ENCODE measurements at regions not wholly inside any gene's neighbourhood (a gene's known extent, or its start where the extent isn't known, plus 50 kb on each side); places are given as distances from the start of the nearest gene placed in this dataset.

DNA sequence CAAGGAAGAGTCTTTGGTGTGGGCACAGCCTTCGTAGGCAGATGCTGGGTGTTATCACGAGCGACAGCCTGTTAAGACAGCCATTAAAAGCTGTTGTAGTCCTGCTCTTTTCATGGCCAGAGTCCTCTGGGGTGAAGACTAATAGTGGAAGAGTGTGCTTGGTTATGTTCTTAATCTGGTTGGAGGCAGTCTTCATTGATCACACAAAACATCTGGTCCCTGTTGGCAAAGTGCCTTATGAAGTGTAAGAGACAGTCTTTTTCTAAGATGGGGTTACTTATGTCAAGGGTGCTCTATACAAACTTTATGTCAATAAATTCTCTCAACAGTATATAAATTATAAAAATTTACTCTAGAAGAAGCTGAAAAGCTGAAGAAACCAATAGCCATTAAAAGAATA is 280.4 kb downstream of the CAAP1 start:
- no peak for DNase-seq
- no peaks in the 10 kb centered on the region for H3K36me3 ChIP-seq (replicated peaks)
- no peak overlapping the region for H3K4me3 ChIP-seq (ENCODE audit: low read depth, low read length)
- TF ChIP-seq CTCF (IDR thresholded peaks at IDR 0.05; ENCODE audit: low read depth, low read length, missing control alignments): no peak
- H3K27ac ChIP-seq: no peak overlapping the region
- in situ Hi-C loops (cut with HindIII; ENCODE audit: low pct_ligation_motif_present, low sequenced_read_pairs): no loop called here
- H3K27me3 ChIP-seq (replicated peaks): no peaks in the 10 kb centered on the region

DNA sequence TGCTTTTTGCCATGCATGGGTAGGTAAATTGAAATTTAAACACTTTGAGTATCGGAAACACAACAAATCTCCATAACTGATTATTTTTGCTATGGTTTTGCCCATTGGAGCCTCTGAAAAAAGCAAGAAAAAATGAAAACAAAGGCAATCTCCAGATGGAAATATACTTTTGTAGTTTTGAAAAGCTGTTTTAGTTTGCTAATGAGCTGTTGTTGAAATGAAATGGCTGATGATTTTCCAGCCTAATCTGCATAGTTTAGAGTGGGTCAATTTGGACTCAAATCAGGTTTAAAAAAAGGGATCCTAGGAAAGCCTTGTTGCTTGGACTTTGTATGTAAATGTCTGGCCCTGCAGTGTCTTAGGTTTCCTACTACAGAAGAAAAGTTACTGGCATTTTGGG is 285.8 kb downstream of the CAAP1 start:
- no peak for DNase-seq
- Histone ChIP-seq H3K4me3 (ENCODE audit: low read depth, low read length) (no peak overlapping the region), H3K27me3 (replicated peaks) (no peaks in the 10 kb centered on the region), H3K27ac (no peak overlapping the region), H3K36me3 (replicated peaks) (no peaks in the 10 kb centered on the region)
- in situ Hi-C loops (cut with HindIII; ENCODE audit: low pct_ligation_motif_present, low sequenced_read_pairs): no loop called here
- no peak for TF ChIP-seq CTCF (IDR thresholded peaks at IDR 0.05; ENCODE audit: low read depth, low read length, missing control alignments)

GRCh38 chr9:26605367-26605766 is 287.2 kb downstream of the CAAP1 start:
- no peak for TF ChIP-seq CTCF (IDR thresholded peaks at IDR 0.05; ENCODE audit: low read depth, low read length, missing control alignments)
- Histone ChIP-seq H3K27ac (no peak overlapping the region), H3K4me3 (ENCODE audit: low read depth, low read length) (no peak overlapping the region), H3K27me3 (replicated peaks) (no peaks in the 10 kb centered on the region), H3K36me3 (replicated peaks) (no peaks in the 10 kb centered on the region)
- in situ Hi-C loops (cut with HindIII; ENCODE audit: low pct_ligation_motif_present, low sequenced_read_pairs): no loop called here
- no peak for DNase-seq

DNA sequence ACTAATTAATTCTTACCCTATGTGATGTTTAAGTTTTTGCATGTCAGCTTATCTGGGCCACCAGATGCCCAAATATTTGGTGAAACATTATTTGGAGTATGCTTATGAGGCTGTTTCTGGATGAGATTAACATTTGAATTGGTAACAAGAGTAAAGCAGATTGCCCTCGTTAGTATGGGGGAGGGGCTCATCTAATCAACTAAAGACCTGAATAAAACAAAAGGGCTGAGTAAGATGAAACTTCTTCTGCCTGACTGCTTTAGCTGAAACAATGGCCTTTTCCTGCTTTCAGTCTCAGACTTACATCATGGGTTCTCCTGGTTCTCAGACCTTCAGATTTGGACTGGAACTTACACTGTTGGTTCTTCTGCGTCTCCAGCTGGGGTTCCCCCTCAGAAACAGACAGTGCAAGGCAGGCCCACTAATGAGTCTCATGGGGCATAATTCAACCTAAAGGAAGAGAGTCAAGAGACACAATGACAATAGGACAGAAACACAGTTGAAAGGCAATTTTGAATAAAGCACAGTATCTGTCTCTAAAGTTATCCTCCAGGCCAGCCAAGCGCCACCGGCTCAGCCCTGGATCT is 288.4 kb downstream of the CAAP1 start:
- Histone ChIP-seq H3K36me3 (replicated peaks) (no peaks in the 10 kb centered on the region), H3K27ac (no peak overlapping the region), H3K27me3 (replicated peaks) (no peaks in the 10 kb centered on the region), H3K4me3 (ENCODE audit: low read depth, low read length) (no peak overlapping the region)
- no peak for TF ChIP-seq CTCF (IDR thresholded peaks at IDR 0.05; ENCODE audit: low read depth, low read length, missing control alignments)
- DNase-seq: no peak
- in situ Hi-C loops (cut with HindIII; ENCODE audit: low pct_ligation_motif_present, low sequenced_read_pairs): no loop called here

- no peak for TF ChIP-seq CTCF (IDR thresholded peaks at IDR 0.05; ENCODE audit: low read depth, low read length, missing control alignments)
- no peak for DNase-seq
- H3K4me3 ChIP-seq (ENCODE audit: low read depth, low read length): no peak overlapping the region
- in situ Hi-C loops (cut with HindIII; ENCODE audit: low pct_ligation_motif_present, low sequenced_read_pairs): no loop called here
- H3K27me3 ChIP-seq (replicated peaks): no peaks in the 10 kb centered on the region
- no peaks in the 10 kb centered on the region for H3K36me3 ChIP-seq (replicated peaks)
- no peak overlapping the region for H3K27ac ChIP-seq
These were observed 289.0 kb downstream of the CAAP1 start for GRCh38 chr9:26603617-26604016.

DNA sequence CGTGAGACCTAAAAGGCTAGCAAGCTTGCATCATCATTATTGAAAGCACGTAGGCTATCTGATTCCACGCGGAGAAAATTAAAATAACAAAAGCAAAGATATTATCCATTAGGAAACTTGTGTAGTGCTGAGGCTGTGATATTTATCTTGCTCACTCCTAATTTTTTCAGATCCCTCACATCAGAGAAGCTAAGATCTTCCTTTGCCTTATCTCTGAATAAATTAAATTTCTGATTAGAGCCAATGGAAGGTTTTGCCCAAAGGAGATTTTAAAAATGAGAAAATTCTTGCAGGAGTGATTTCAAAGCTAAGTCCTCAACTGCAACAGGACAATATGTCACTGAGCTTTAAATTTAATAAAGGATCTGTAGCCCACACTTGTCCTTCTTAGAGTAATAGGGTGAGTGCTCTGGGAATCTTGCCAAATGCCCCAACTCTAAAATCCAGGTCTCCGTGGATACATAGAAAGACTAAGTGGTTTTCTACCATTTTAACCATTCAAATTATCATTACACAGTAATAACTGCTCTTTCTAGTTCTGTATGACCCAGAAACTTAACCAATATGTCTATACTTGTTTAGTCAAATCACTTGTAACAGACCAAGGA is 295.0 kb downstream of the CAAP1 start:
- H3K36me3 ChIP-seq (replicated peaks): no peaks in the 10 kb centered on the region
- H3K27ac ChIP-seq: no peak overlapping the region
- H3K27me3 ChIP-seq (replicated peaks): no peaks in the 10 kb centered on the region
- in situ Hi-C loops (cut with HindIII; ENCODE audit: low pct_ligation_motif_present, low sequenced_read_pairs): no loop called here
- TF ChIP-seq CTCF (IDR thresholded peaks at IDR 0.05; ENCODE audit: low read depth, low read length, missing control alignments): no peak
- H3K4me3 ChIP-seq (ENCODE audit: low read depth, low read length): no peak overlapping the region
- DNase-seq: no peak

Data from brain microvascular endothelial cell (primary cell).